HepG2 (cell line): ENCODE measurements at regions not wholly inside any gene's neighbourhood (a gene's known extent, or its start where the extent isn't known, plus 50 kb on each side); places are given as distances from the start of the nearest gene placed in this dataset.

Source experiments
- ATAC-seq: fragments of 200-7000 bp; cut with Tn5 transposase; 3 replicates; pipeline ENCODE4 v1.9.1; 2020; ENCODE audit warnings: mild to moderate bottlenecking, moderate library complexity
- BruUV-seq: library from RNA; stranded (reverse); fragments of 400-500 nt; replicated peaks from 2 replicates; lab custom pipeline; 2021; lab: Mats Ljungman, UMichigan
- CTCF ChIA-PET: fragments of 300-600 bp; formaldehyde crosslinking; extraction: SDS; loops from one replicate; lab custom pipeline; 2021; ENCODE audit warnings: low total read pairs, inconsistent platforms, low intra/inter-chr PET ratio; lab: Yijun Ruan, JAX
- POLR2A ChIA-PET: fragments of 350-600 bp; sonication (Branson Sonifier 250); formaldehyde crosslinking; loops from one replicate; lab custom pipeline; 2020; ENCODE audit warnings: antibody characterized with exemption, inconsistent platforms; lab: Yijun Ruan, JAX
- DNase-seq: peaks from one replicate; pipeline ENCODE4 v3.0.0-alpha.2; 2015; ENCODE audit warnings: low spot score
- FAIRE-seq: peaks from 3 replicates; lab custom pipeline; 2011; peaks lifted over from hg19 to GRCh38; lab: Jason Lieb, UNC
- H2AFZ ChIP-seq: one replicate; pipeline ENCODE4 v1.6.1; 2011; ENCODE audit warnings: low read length, inconsistent platforms
- H3K27ac ChIP-seq: fragments of 300-600 bp; 3 replicates; pipeline ENCODE4 v1.8.0; 2011; ENCODE audit warnings: mixed run types, mild to moderate bottlenecking, mixed read lengths, low read length, inconsistent platforms; ENCODE audit not compliant: insufficient read depth; ENCODE audit errors: extremely low read length
- H3K27me3 ChIP-seq, 2 experiments: fragments of 200-600 bp in 1 of 2; 2 replicates in 1 of 2; 3 replicates in 1 of 2; pipeline versions ENCODE4 v1.6.0 to v1.8.0; 2011; ENCODE audit warnings: low read length in 2 of 2, mild to moderate bottlenecking in 2 of 2, moderate library complexity in 2 of 2, inconsistent platforms in 1 of 2; ENCODE audit not compliant: insufficient read depth in 2 of 2, control insufficient read depth in 1 of 2
- H3K36me3 ChIP-seq, 2 experiments: fragments of 200-600 bp in 1 of 2; replicated peaks in 1 of 2; 2 replicates in 1 of 2; 3 replicates in 1 of 2; pipeline versions ENCODE4 v1.5.1 to v1.8.0; 2011; ENCODE audit warnings: low read length in 2 of 2, inconsistent platforms in 1 of 2; ENCODE audit not compliant: insufficient read depth in 2 of 2, control insufficient read depth in 1 of 2
- H3K4me1 ChIP-seq: 2 replicates; pipeline ENCODE4 v1.5.1; 2012; ENCODE audit warnings: low read length, inconsistent platforms; ENCODE audit not compliant: insufficient read depth
- H3K4me2 ChIP-seq: 2 replicates; pipeline ENCODE4 v1.6.0; 2011; ENCODE audit warnings: low read depth, low read length, inconsistent platforms
- H3K4me3 ChIP-seq, 3 experiments: fragments of 200-600 bp in 1 of 3; sonication (generic), shearing (Covaris generic) in 1 of 3; replicated peaks in 1 of 3; 2 replicates each; pipeline ENCODE4 v1.5.1; 2011 to 2016; ENCODE audit warnings: low read length in 3 of 3, inconsistent platforms in 2 of 3, low read depth in 2 of 3, mild to moderate bottlenecking in 2 of 3, control low read depth in 1 of 3, mixed read lengths in 1 of 3; ENCODE audit not compliant: insufficient read depth in 1 of 3
- H3K79me2 ChIP-seq: one replicate; pipeline ENCODE4 v1.6.1; 2011; ENCODE audit warnings: low read length, inconsistent platforms; ENCODE audit not compliant: insufficient read depth
- H3K9ac ChIP-seq: 2 replicates; pipeline ENCODE4 v1.6.0; 2011; ENCODE audit warnings: mild to moderate bottlenecking, low read depth, low read length, inconsistent platforms; ENCODE audit not compliant: insufficient read depth
- H3K9me3 ChIP-seq: 2 replicates; pipeline ENCODE4 v1.5.1; 2012; ENCODE audit warnings: mild to moderate bottlenecking, low read length
- H4K20me1 ChIP-seq: 2 replicates; pipeline ENCODE4 v1.6.0; 2011; ENCODE audit warnings: inconsistent platforms, mild to moderate bottlenecking, low read length, moderate library complexity; ENCODE audit not compliant: insufficient read depth
- AHR ChIP-seq: IDR thresholded peaks from 2 replicates; pipeline ENCODE4 v1.6.1; 2018; ENCODE audit warnings: missing genetic modification reagents, missing compliant biosample characterization
- CEBPB ChIP-seq: IDR thresholded peaks from 2 replicates; pipeline ENCODE4 v1.6.1; 2011; ENCODE audit warnings: low read depth, low read length, improper control_type of control experiment, borderline replicate concordance
- FOXP4 ChIP-seq: sonication (generic); formaldehyde crosslinking; IDR thresholded peaks from 2 replicates; pipeline ENCODE4 v1.4.0; 2020; ENCODE audit warnings: missing genetic modification reagents
- NFRKB ChIP-seq: fragments of 450-650 bp; IDR thresholded peaks from 2 replicates; pipeline ENCODE4 v1.6.1; 2017
- RFX1 ChIP-seq: fragments of 450-650 bp; IDR thresholded peaks from 2 replicates; pipeline ENCODE4 v1.6.1; 2017
- SMARCE1 ChIP-seq: fragments of 450-650 bp; IDR thresholded peaks from 2 replicates; pipeline ENCODE4 v1.6.1; 2017; ENCODE audit warnings: borderline replicate concordance
- SP5 ChIP-seq: IDR thresholded peaks from 2 replicates; pipeline ENCODE4 v1.6.1; 2016; ENCODE audit warnings: low read depth, borderline replicate concordance
- UBTF ChIP-seq: sonication (generic); formaldehyde crosslinking; IDR thresholded peaks from 2 replicates; pipeline ENCODE4 v1.4.0; 2020; ENCODE audit warnings: mild to moderate bottlenecking, missing genetic modification reagents
- ZNF572 ChIP-seq: sonication (generic); formaldehyde crosslinking; IDR thresholded peaks from 2 replicates; pipeline ENCODE4 v1.5.1; 2020; ENCODE audit warnings: mild to moderate bottlenecking, missing genetic modification reagents
- WGBS: methylation state at CpG from one replicate; pipeline ENCODE4 v1.1.6; 2017; ENCODE audit warnings: low lambda C conversion rate; 5-methylcytosine and 5-hydroxymethylcytosine counted together
- in situ Hi-C: cut with HindIII; loops from 2 replicates; pipeline ENCODE4 v1.10.0; 2017; ENCODE audit warnings: low pct_unique_long_range_greater_than_20kb; ENCODE audit not compliant: extremely low pct_ligation_motif_present
- intact Hi-C: fragments of 100-400 bp; cut with micrococcal nuclease; formaldehyde crosslinking; loops from one replicate; pipeline ENCODE4 v1.10.0; 2022; ENCODE audit not compliant: unreplicated experiment
- TF ChIP-seq, protein P1 (sequence below), 2 experiments: IDR thresholded peaks; 2 replicates each; pipeline ENCODE4 v1.6.1; 2011 to 2012; ENCODE audit warnings: low read length in 2 of 2, borderline replicate concordance in 1 of 2, low read depth in 1 of 2, mild to moderate bottlenecking in 1 of 2, moderate library complexity in 1 of 2

DNA sequence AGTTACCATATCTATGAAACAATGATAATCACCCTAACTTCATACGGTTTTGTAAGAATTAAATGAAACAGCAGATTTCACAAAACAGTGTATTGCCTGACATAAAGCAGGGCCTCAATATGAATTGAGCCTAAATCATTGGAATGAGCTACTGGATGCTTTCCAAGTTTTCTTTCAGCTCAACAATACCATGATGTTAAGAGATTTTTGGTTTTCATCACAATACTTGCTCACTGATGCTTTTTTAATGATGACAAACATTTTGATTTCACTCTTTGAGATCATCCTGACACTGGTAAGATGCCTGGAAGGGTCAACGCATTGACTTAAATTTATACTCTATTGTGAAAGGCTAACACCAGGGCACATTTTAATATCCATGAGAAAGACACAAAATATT lies 377.5 kb downstream of the ZNF521 start:
- in situ Hi-C loops = no loop called here
- POLR2A ChIA-PET = no interaction called here
- H3K4me2 ChIP-seq = no peak overlapping the region
- DNase-seq (no peak), FAIRE-seq (no peak), ATAC-seq (no peak)
- CTCF ChIA-PET = no interaction called here
- H3K9me3 ChIP-seq = 0 out of 2 replicates have a peak, but pooled peaks cover 9% of the 10 kb centered on the region
- H4K20me1 ChIP-seq = no peaks in the 10 kb centered on the region
- no peak for TF ChIP-seq FOXP4
- no peak for TF ChIP-seq UBTF (CRISPR knock-in tag)
- no peak for TF ChIP-seq NFRKB
- TF ChIP-seq AHR (CRISPR knock-in tag) = no peak
- no peak for TF ChIP-seq SP5 (CRISPR knock-in tag)
- TF ChIP-seq RFX1 = no peak
- no peak for TF ChIP-seq ZNF572 (CRISPR knock-in tag)
- TF ChIP-seq, protein P1, sequence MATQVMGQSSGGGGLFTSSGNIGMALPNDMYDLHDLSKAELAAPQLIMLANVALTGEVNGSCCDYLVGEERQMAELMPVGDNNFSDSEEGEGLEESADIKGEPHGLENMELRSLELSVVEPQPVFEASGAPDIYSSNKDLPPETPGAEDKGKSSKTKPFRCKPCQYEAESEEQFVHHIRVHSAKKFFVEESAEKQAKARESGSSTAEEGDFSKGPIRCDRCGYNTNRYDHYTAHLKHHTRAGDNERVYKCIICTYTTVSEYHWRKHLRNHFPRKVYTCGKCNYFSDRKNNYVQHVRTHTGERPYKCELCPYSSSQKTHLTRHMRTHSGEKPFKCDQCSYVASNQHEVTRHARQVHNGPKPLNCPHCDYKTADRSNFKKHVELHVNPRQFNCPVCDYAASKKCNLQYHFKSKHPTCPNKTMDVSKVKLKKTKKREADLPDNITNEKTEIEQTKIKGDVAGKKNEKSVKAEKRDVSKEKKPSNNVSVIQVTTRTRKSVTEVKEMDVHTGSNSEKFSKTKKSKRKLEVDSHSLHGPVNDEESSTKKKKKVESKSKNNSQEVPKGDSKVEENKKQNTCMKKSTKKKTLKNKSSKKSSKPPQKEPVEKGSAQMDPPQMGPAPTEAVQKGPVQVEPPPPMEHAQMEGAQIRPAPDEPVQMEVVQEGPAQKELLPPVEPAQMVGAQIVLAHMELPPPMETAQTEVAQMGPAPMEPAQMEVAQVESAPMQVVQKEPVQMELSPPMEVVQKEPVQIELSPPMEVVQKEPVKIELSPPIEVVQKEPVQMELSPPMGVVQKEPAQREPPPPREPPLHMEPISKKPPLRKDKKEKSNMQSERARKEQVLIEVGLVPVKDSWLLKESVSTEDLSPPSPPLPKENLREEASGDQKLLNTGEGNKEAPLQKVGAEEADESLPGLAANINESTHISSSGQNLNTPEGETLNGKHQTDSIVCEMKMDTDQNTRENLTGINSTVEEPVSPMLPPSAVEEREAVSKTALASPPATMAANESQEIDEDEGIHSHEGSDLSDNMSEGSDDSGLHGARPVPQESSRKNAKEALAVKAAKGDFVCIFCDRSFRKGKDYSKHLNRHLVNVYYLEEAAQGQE (IDR thresholded peaks at IDR 0.05; ENCODE audit: borderline replicate concordance in 1 of 2, low read depth in 1 of 2, low read length in 2 of 2) = no peak
- TF ChIP-seq SMARCE1 = no peak
- no peak for TF ChIP-seq CEBPB
- TF ChIP-seq, all 625 proteins: peak for 0
- H3K36me3 ChIP-seq = no peaks in the 10 kb centered on the region
- H3K79me2 ChIP-seq = no peaks in the 10 kb centered on the region
- no peaks in the 10 kb centered on the region for H3K27me3 ChIP-seq
- no peak overlapping the region for H2AFZ ChIP-seq
- no peak overlapping the region for H3K9ac ChIP-seq
- WGBS = 3% methylated on average over 2 of the region's 2 CpGs
- H3K4me3 ChIP-seq = no peak overlapping the region
- no peak overlapping the region for H3K27ac ChIP-seq
- H3K4me1 ChIP-seq = no peaks in the 10 kb centered on the region
- intact Hi-C loops = no loop called here
- BruUV-seq = no TSS peak
